ENCODE measurements at regions not wholly inside any gene's neighbourhood (a gene's known extent, or its start where the extent isn't known, plus 50 kb on each side); places are given as distances from the start of the nearest gene placed in this dataset.

DNA sequence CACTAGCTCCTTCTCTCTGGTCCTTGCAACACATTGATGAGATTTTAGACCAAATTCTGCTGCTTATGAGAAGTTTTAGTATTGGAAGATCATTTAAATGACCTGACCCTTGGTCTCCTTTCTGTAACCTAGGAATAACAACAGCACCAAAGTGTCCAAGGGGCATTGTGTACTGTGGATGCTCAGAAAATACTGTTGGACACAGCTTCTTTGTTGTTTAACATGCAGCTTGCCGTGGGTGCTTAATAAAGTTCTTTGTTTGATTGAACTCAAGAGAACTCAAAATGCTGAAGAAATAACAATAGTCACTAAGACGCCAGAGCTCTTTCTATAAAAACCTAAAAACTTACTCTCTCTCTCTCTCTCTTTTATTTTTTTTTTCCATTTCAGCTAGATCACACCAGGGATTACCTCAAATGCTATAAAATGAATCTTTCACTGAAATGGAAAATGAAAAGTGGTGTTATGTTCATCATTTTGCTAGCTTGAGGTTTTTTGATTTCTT is 548.9 kb upstream of the CDH8 start:
- H3K9me3 ChIP-seq: peaks cover 0 to 9% (median 0%) of the 10 kb centered on the region in 4 donors
- H3K36me3 ChIP-seq: no peaks in the 10 kb centered on the region
- no peak overlapping the region for H3K27ac ChIP-seq
- DNase-seq: no peak
- TF ChIP-seq POLR2A (IDR thresholded peaks at IDR 0.05) (no peak), EP300 (IDR thresholded peaks at IDR 0.05) (no peak), POLR2AphosphoS5 (IDR thresholded peaks at IDR 0.05) (no peak)
- no peaks in the 10 kb centered on the region for H3K27me3 ChIP-seq
- WGBS, 5 donors: 65 to 76% (median 72%) methylated on average over 2 of the region's 2 CpGs
- no peak overlapping the region for H3K4me3 ChIP-seq
- no peaks in the 10 kb centered on the region for H3K4me1 ChIP-seq
- intact Hi-C loops (cut with DNase I; ENCODE audit: low total_unique reads): no loop called here

- DNase-seq: no peak
- Histone ChIP-seq H3K9me3 (peaks cover 0 to 9% (median 0%) of the 10 kb centered on the region in 4 donors), H3K4me1 (no peaks in the 10 kb centered on the region), H3K27me3 (no peaks in the 10 kb centered on the region), H3K27ac (no peak overlapping the region), H3K4me3 (no peak overlapping the region), H3K36me3 (no peaks in the 10 kb centered on the region)
- no peak for TF ChIP-seq POLR2AphosphoS5 (IDR thresholded peaks at IDR 0.05)
- TF ChIP-seq CTCF (IDR thresholded peaks at IDR 0.05): no peak
- TF ChIP-seq EP300 (IDR thresholded peaks at IDR 0.05): no peak
- TF ChIP-seq POLR2A (IDR thresholded peaks at IDR 0.05): no peak
- intact Hi-C loops (cut with DNase I; ENCODE audit: low total_unique reads): no loop called here
- 77 to 87% (median 83%) methylated on average over 2 of the region's 2 CpGs for WGBS, 5 donors
Observed at GRCh38 chr16:62583414-62583813, 547.2 kb upstream of the CDH8 start.

- intact Hi-C loops (cut with DNase I; ENCODE audit: low total_unique reads): no loop called here
- TF ChIP-seq POLR2A (IDR thresholded peaks at IDR 0.05) (no peak), CTCF (IDR thresholded peaks at IDR 0.05) (no peak), EP300 (IDR thresholded peaks at IDR 0.05) (no peak), POLR2AphosphoS5 (IDR thresholded peaks at IDR 0.05) (no peak)
- DNase-seq: no peak
- Histone ChIP-seq H3K27me3 (no peaks in the 10 kb centered on the region), H3K4me3 (no peak overlapping the region), H3K4me1 (no peaks in the 10 kb centered on the region), H3K27ac (no peak overlapping the region), H3K9me3 (no peaks in the 10 kb centered on the region), H3K36me3 (no peaks in the 10 kb centered on the region)
- 55 to 81% (median 74%) methylated on average over 1 of the region's 1 CpG for WGBS, 5 donors
Observed at GRCh38 chr16:62573466-62573865, 537.2 kb upstream of the CDH8 start.

GRCh38 chr16:62568926-62569325 is 532.7 kb upstream of the CDH8 start:
- intact Hi-C loops (cut with DNase I; ENCODE audit: low total_unique reads): no loop called here
- TF ChIP-seq POLR2AphosphoS5 (IDR thresholded peaks at IDR 0.05): no peak
- no peak for TF ChIP-seq CTCF (IDR thresholded peaks at IDR 0.05)
- TF ChIP-seq POLR2A (IDR thresholded peaks at IDR 0.05): no peak
- TF ChIP-seq EP300 (IDR thresholded peaks at IDR 0.05): no peak
- Histone ChIP-seq H3K27me3 (no peaks in the 10 kb centered on the region), H3K4me3 (no peak overlapping the region), H3K27ac (no peak overlapping the region), H3K4me1 (no peaks in the 10 kb centered on the region), H3K36me3 (no peaks in the 10 kb centered on the region), H3K9me3 (no peaks in the 10 kb centered on the region)
- WGBS, 5 donors: 57 to 78% (median 69%) methylated on average over 2 of the region's 2 CpGs
- no peak for DNase-seq

- H3K36me3 ChIP-seq: no peaks in the 10 kb centered on the region
- H3K27me3 ChIP-seq: no peaks in the 10 kb centered on the region
- no peak overlapping the region for H3K4me3 ChIP-seq
- no peaks in the 10 kb centered on the region for H3K9me3 ChIP-seq
- intact Hi-C loops (cut with DNase I; ENCODE audit: low total_unique reads): no loop called here
- H3K27ac ChIP-seq: no peak overlapping the region
- no peaks in the 10 kb centered on the region for H3K4me1 ChIP-seq
- 58 to 87% (median 79%) methylated on average over 1 of the region's 1 CpG for WGBS, 5 donors
- TF ChIP-seq POLR2AphosphoS5 (IDR thresholded peaks at IDR 0.05) (no peak), POLR2A (IDR thresholded peaks at IDR 0.05) (no peak), EP300 (IDR thresholded peaks at IDR 0.05) (no peak), CTCF (IDR thresholded peaks at IDR 0.05) (no peak)
- DNase-seq: no peak
Observed at GRCh38 chr16:62565706-62566105, 529.5 kb upstream of the CDH8 start.

Data from stomach (tissue), 8 donors.